Bone marrow (tissue), 2 donors: ENCODE measurements at regions not wholly inside any gene's neighbourhood (a gene's known extent, or its start where the extent isn't known, plus 50 kb on each side); places are given as distances from the start of the nearest gene placed in this dataset.

Experiments
- DNase-seq, 2 donors: peaks; one replicate each; lab custom pipeline; 2025; lab: John Stamatoyannopoulos, UW

GRCh38 chr10:126847666-126848065, 57.6 kb upstream of the DOCK1 start:
- no peak for DNase-seq

- DNase-seq = no peak
These were observed 55.6 kb upstream of the DOCK1 start for GRCh38 chr10:126849646-126850045.

GRCh38 chr10:126851414-126852108, 53.7 kb upstream of the DOCK1 start:
- no peak for DNase-seq

- DNase-seq = no peak
These were observed 50.3 kb upstream of the DOCK1 start for GRCh38 chr10:126854726-126855495.
